Muscle layer of duodenum (tissue), 2 donors: ENCODE measurements at regions not wholly inside any gene's neighbourhood (a gene's known extent, or its start where the extent isn't known, plus 50 kb on each side); places are given as distances from the start of the nearest gene placed in this dataset.
"Not testable (repeated sequence)": the region's sequence is repeated elsewhere in the genome, so short reads cannot be mapped to it uniquely, and the experiment has no call there.

Experiments used
- H3K27ac ChIP-seq: one replicate; pipeline ENCODE4 v1.7.0; 2013; ENCODE audit warnings: mild to moderate bottlenecking, low read length
- H3K27me3 ChIP-seq: one replicate; pipeline ENCODE4 v1.7.0; 2013; ENCODE audit warnings: low read depth, mild to moderate bottlenecking, control low read depth, low read length
- H3K36me3 ChIP-seq, 2 donors: one replicate each; pipeline ENCODE4 v1.7.0; 2013; ENCODE audit warnings: low read length in 2 of 2, control low read depth in 1 of 2, mild to moderate bottlenecking in 1 of 2; ENCODE audit not compliant: insufficient read depth in 2 of 2, control insufficient read depth in 1 of 2
- H3K4me1 ChIP-seq, 2 donors: one replicate each; pipeline ENCODE4 v1.7.0; 2013; ENCODE audit warnings: low read length in 2 of 2, mild to moderate bottlenecking in 2 of 2, control low read depth in 1 of 2, moderate library complexity in 1 of 2; ENCODE audit not compliant: insufficient read depth in 2 of 2, control insufficient read depth in 1 of 2
- H3K4me3 ChIP-seq, 2 donors: one replicate each; pipeline ENCODE4 v1.7.0; 2013; ENCODE audit warnings: low read length in 2 of 2, low read depth in 1 of 2, mild to moderate bottlenecking in 1 of 2
- H3K9me3 ChIP-seq, 2 donors: one replicate each; pipeline ENCODE4 v1.7.0; 2013; ENCODE audit warnings: low read length in 2 of 2, control low read depth in 1 of 2, mild to moderate bottlenecking in 1 of 2; ENCODE audit not compliant: control insufficient read depth in 1 of 2
- donor health status: healthy.

GRCh38 chr10:33066558-33067236 is 108.7 kb upstream of the ITGB1 start:
- no peaks in the 10 kb centered on the region for H3K27me3 ChIP-seq
- no peaks in the 10 kb centered on the region for H3K9me3 ChIP-seq
- H3K36me3 ChIP-seq: no peaks in the 10 kb centered on the region
- H3K4me3 ChIP-seq: no peak overlapping the region
- H3K4me1 ChIP-seq: no peaks in the 10 kb centered on the region
- H3K27ac ChIP-seq: no peak overlapping the region

- Histone ChIP-seq H3K4me3 (no peak overlapping the region), H3K36me3 (no peaks in the 10 kb centered on the region), H3K4me1 (no peaks in the 10 kb centered on the region), H3K9me3 (no peaks in the 10 kb centered on the region), H3K27me3 (no peaks in the 10 kb centered on the region), H3K27ac (no peak overlapping the region)
These were observed 107.1 kb upstream of the ITGB1 start for GRCh38 chr10:33065111-33065510.

- no peaks in the 10 kb centered on the region for H3K27me3 ChIP-seq
- H3K9me3 ChIP-seq: no peaks in the 10 kb centered on the region
- H3K4me1 ChIP-seq: no peaks in the 10 kb centered on the region
- H3K27ac ChIP-seq: no peak overlapping the region
- H3K4me3 ChIP-seq: no peak overlapping the region
- no peaks in the 10 kb centered on the region for H3K36me3 ChIP-seq
These were observed 106.7 kb upstream of the ITGB1 start for GRCh38 chr10:33064706-33065105.

GRCh38 chr10:33057620-33058019 is 99.6 kb upstream of the ITGB1 start:
- no peak overlapping the region for H3K27ac ChIP-seq
- H3K36me3 ChIP-seq: no peaks in the 10 kb centered on the region
- no peaks in the 10 kb centered on the region for H3K9me3 ChIP-seq
- H3K4me3 ChIP-seq: no peak overlapping the region
- H3K4me1 ChIP-seq: no peaks in the 10 kb centered on the region
- no peaks in the 10 kb centered on the region for H3K27me3 ChIP-seq

GRCh38 chr10:33056828-33057596 is 99.0 kb upstream of the ITGB1 start:
- H3K36me3 ChIP-seq: no peaks in the 10 kb centered on the region
- no peak overlapping the region for H3K4me3 ChIP-seq
- H3K9me3 ChIP-seq: no peaks in the 10 kb centered on the region
- no peaks in the 10 kb centered on the region for H3K4me1 ChIP-seq
- H3K27me3 ChIP-seq: no peaks in the 10 kb centered on the region
- no peak overlapping the region for H3K27ac ChIP-seq

- H3K27ac ChIP-seq: no peak overlapping the region
These were observed 97.6 kb upstream of the ITGB1 start for GRCh38 chr10:33055625-33056024.

GRCh38 chr10:33052915-33053810 is 95.1 kb upstream of the ITGB1 start:
- Histone ChIP-seq H3K27ac (no peak overlapping the region), H3K9me3 (no peaks in the 10 kb centered on the region), H3K27me3 (no peaks in the 10 kb centered on the region), H3K36me3 (no peaks in the 10 kb centered on the region), H3K4me3 (no peak overlapping the region), H3K4me1 (no peaks in the 10 kb centered on the region)

More at GRCh38 chr10:33055625-33056024, 97.6 kb upstream of the ITGB1 start:
- Histone ChIP-seq H3K4me3 (no peak overlapping the region), H3K9me3 (no peaks in the 10 kb centered on the region), H3K4me1 (no peaks in the 10 kb centered on the region), H3K36me3 (no peaks in the 10 kb centered on the region), H3K27me3 (no peaks in the 10 kb centered on the region)

- Histone ChIP-seq H3K9me3 (no peaks in the 10 kb centered on the region), H3K27me3 (no peaks in the 10 kb centered on the region), H3K4me1 (no peaks in the 10 kb centered on the region), H3K4me3 (no peak overlapping the region), H3K36me3 (no peaks in the 10 kb centered on the region), H3K27ac (no peak overlapping the region)
These were observed 94.3 kb upstream of the ITGB1 start for GRCh38 chr10:33052263-33052875.

- not testable (repeated sequence) for H3K4me3 ChIP-seq, H3K27me3 ChIP-seq, H3K27ac ChIP-seq, H3K9me3 ChIP-seq, H3K4me1 ChIP-seq, H3K36me3 ChIP-seq
These were observed 92.2 kb upstream of the ITGB1 start for GRCh38 chr10:33049963-33050920.

- H3K4me3 ChIP-seq: no peak overlapping the region
- H3K27ac ChIP-seq: no peak overlapping the region
- H3K4me1 ChIP-seq: no peaks in the 10 kb centered on the region
- H3K36me3 ChIP-seq: no peaks in the 10 kb centered on the region
- no peaks in the 10 kb centered on the region for H3K9me3 ChIP-seq
- no peaks in the 10 kb centered on the region for H3K27me3 ChIP-seq
These were observed 90.2 kb upstream of the ITGB1 start for GRCh38 chr10:33048223-33048622.
